Gastrocnemius medialis (tissue), 4 donors: ENCODE measurements at regions not wholly inside any gene's neighbourhood (a gene's known extent, or its start where the extent isn't known, plus 50 kb on each side); places are given as distances from the start of the nearest gene placed in this dataset.

Experiments used
- POLR2A ChIP-seq, 2 donors: fragments of 450-650 bp; IDR thresholded peaks; one replicate each; pipeline ENCODE4 v1.6.1; 2017; ENCODE audit warnings: antibody characterized with exemption in 2 of 2, mild to moderate bottlenecking in 2 of 2, moderate library complexity in 2 of 2
- TF ChIP-seq, protein P1 (sequence below), 5 experiments: fragments of 450-650 bp in 3 of 5; fragments of 200-600 bp in 2 of 5; sonication (generic) in 2 of 5; IDR thresholded peaks in 4 of 5; conservative IDR thresholded peaks in 1 of 5; 1 replicate in 4 of 5; 2 replicates in 1 of 5; pipeline ENCODE4 v1.5.1; 2016 to 2019; ENCODE audit warnings: antibody characterized with exemption in 5 of 5, mild to moderate bottlenecking in 3 of 5, moderate library complexity in 3 of 5

DNA sequence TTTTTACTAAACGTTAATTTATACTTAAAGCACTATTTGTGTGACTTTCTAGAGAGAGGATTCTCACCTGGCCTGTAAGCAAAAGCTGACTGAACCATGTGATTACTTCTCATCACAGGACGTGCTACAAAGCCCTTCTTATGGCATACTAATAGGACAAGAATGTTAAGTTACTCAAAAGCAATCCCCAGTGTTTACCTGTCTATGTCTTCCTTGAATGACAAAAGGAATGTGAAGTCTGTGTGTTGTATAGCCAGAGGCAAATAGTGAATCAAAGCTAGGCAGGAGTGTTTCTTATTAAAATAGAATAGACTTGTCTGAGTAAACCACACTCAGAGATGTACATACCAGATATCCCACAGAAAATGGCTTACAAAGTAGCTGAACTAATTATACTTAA lies 1465.5 kb downstream of the SUCLG1 start:
- TF ChIP-seq, protein P1, sequence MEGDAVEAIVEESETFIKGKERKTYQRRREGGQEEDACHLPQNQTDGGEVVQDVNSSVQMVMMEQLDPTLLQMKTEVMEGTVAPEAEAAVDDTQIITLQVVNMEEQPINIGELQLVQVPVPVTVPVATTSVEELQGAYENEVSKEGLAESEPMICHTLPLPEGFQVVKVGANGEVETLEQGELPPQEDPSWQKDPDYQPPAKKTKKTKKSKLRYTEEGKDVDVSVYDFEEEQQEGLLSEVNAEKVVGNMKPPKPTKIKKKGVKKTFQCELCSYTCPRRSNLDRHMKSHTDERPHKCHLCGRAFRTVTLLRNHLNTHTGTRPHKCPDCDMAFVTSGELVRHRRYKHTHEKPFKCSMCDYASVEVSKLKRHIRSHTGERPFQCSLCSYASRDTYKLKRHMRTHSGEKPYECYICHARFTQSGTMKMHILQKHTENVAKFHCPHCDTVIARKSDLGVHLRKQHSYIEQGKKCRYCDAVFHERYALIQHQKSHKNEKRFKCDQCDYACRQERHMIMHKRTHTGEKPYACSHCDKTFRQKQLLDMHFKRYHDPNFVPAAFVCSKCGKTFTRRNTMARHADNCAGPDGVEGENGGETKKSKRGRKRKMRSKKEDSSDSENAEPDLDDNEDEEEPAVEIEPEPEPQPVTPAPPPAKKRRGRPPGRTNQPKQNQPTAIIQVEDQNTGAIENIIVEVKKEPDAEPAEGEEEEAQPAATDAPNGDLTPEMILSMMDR (IDR thresholded peaks at IDR 0.05 in 4 of 5, conservative IDR thresholded peaks at IDR 0.05 in 1 of 5): no peak
- no peak for TF ChIP-seq POLR2A (IDR thresholded peaks at IDR 0.05)
